Adrenal gland (tissue), 5 donors: ENCODE measurements at regions not wholly inside any gene's neighbourhood (a gene's known extent, or its start where the extent isn't known, plus 50 kb on each side); places are given as distances from the start of the nearest gene placed in this dataset.
"Not testable (repeated sequence)": the region's sequence is repeated elsewhere in the genome, so short reads cannot be mapped to it uniquely, and the experiment has no call there.

Experiments used
- CTCF ChIP-seq, 6 experiments: fragments of 450-650 bp in 4 of 6; fragments of 200-600 bp in 2 of 6; sonication (generic) in 1 of 6; IDR thresholded peaks; 1 replicate in 5 of 6; 2 replicates in 1 of 6; pipeline versions ENCODE4 v1.5.1 to v1.8.0; 2016 to 2021; ENCODE audit warnings: antibody characterized with exemption in 6 of 6, mild to moderate bottlenecking in 2 of 6, moderate library complexity in 1 of 6
- POLR2A ChIP-seq, 2 donors: fragments of 450-650 bp; IDR thresholded peaks; one replicate each; pipeline ENCODE4 v1.6.1; 2017; ENCODE audit warnings: antibody characterized with exemption in 2 of 2, mild to moderate bottlenecking in 2 of 2, moderate library complexity in 1 of 2
- donor health status: DM: no; HTN: no; CAD: no.

DNA sequence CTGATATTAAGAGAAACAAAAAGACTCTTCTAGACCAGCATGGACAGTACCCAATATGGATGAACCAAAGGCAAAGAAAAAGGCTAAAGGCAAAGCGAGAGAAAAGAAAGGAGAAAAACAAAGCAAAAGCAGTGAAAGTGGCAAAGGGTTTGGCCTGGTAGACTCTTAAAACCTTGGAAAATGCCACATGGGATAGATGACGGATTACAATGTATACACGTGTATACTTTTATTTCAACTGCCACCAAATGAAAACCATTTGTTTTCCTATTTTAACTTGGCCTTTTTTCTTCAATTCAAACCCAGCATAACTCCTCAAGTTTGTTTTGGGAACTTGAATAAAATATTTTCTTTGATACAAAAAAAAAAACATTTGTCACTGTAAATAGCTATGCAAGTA lies 354.3 kb downstream of the PAX3 start:
- not testable (repeated sequence) for TF ChIP-seq CTCF, POLR2A (IDR thresholded peaks at IDR 0.05)
